HCT116 (cell line): ENCODE measurements at regions not wholly inside any gene's neighbourhood (a gene's known extent, or its start where the extent isn't known, plus 50 kb on each side); places are given as distances from the start of the nearest gene placed in this dataset.

Source experiments
- FOSL1 ChIP-seq: IDR thresholded peaks from 2 replicates; pipeline ENCODE4 v1.6.1; 2012; ENCODE audit warnings: low read depth
- JUND ChIP-seq: IDR thresholded peaks from 2 replicates; pipeline ENCODE4 v1.6.1; 2012
- POLR2A ChIP-seq: IDR thresholded peaks from 2 replicates; pipeline ENCODE4 v1.7.0; 2011; ENCODE audit warnings: borderline replicate concordance; ENCODE audit not compliant: insufficient read depth, insufficient read length; ENCODE audit errors: extremely low read depth
- POLR2AphosphoS5 ChIP-seq: IDR thresholded peaks from 2 replicates; pipeline ENCODE4 v1.6.1; 2011; ENCODE audit warnings: mild to moderate bottlenecking, low read depth, low read length, moderate library complexity
- RAD21 ChIP-seq: IDR thresholded peaks from 2 replicates; pipeline ENCODE4 v1.6.1; 2012; ENCODE audit warnings: low read depth, mild to moderate bottlenecking
- TF ChIP-seq, protein P1 (sequence below), 3 experiments: fragments of 200-600 bp in 1 of 3; sonication (generic) in 1 of 3; IDR thresholded peaks in 2 of 3; conservative IDR thresholded peaks in 1 of 3; 2 replicates each; pipeline ENCODE4 v1.5.1; 2012 to 2017; ENCODE audit warnings: low read depth in 2 of 3, low read length in 2 of 3, antibody characterized with exemption in 1 of 3, borderline replicate concordance in 1 of 3, control low read depth in 1 of 3, mild to moderate bottlenecking in 1 of 3, mixed read lengths in 1 of 3, mixed run types in 1 of 3, moderate library complexity in 1 of 3; ENCODE audit not compliant: insufficient read depth in 1 of 3
- TF ChIP-seq, protein P2 (sequence below): IDR thresholded peaks from 2 replicates; pipeline ENCODE4 v1.6.1; 2012; ENCODE audit warnings: low read depth

DNA sequence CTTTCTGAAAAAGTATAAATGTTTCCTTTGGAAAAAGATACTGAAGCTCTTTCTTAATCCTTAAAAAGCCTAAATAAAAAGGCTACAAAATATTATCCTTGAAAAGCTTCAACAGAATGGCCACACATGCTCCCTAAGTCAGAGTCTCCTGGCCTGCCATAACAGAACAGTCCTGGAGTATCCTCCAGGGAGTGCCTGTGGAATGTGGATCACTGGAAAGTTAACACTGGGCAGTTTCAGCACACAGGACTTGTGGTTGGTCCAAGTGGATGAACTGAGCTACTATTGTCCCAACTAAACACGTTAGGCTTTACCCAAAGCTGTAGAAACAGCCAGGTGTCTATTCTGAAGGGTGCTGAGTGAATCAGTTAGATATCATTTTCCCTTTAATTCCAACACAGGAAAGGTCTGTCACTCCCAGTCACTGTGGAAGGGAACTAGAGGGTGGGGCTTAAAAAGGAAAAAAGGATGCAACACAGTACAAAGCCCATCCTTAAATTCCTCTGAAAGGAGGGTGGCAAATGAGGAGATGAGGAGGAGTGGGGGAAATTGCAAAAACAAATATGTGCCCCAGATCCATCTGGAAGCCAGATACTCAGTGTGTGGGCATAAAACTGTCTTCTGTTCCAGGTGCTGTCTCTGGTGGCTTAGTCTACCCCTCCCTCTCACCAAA is 196.3 kb upstream of the SPAG17 start:
- no peak for TF ChIP-seq POLR2AphosphoS5
- TF ChIP-seq, protein P1, sequence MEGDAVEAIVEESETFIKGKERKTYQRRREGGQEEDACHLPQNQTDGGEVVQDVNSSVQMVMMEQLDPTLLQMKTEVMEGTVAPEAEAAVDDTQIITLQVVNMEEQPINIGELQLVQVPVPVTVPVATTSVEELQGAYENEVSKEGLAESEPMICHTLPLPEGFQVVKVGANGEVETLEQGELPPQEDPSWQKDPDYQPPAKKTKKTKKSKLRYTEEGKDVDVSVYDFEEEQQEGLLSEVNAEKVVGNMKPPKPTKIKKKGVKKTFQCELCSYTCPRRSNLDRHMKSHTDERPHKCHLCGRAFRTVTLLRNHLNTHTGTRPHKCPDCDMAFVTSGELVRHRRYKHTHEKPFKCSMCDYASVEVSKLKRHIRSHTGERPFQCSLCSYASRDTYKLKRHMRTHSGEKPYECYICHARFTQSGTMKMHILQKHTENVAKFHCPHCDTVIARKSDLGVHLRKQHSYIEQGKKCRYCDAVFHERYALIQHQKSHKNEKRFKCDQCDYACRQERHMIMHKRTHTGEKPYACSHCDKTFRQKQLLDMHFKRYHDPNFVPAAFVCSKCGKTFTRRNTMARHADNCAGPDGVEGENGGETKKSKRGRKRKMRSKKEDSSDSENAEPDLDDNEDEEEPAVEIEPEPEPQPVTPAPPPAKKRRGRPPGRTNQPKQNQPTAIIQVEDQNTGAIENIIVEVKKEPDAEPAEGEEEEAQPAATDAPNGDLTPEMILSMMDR (IDR thresholded peaks at IDR 0.05 in 2 of 3, conservative IDR thresholded peaks at IDR 0.05 in 1 of 3; ENCODE audit: borderline replicate concordance in 1 of 3, insufficient read depth in 1 of 3, low read depth in 2 of 3, low read length in 2 of 3): no peak
- no peak for TF ChIP-seq POLR2A
- no peak for TF ChIP-seq JUND
- TF ChIP-seq, protein P2, sequence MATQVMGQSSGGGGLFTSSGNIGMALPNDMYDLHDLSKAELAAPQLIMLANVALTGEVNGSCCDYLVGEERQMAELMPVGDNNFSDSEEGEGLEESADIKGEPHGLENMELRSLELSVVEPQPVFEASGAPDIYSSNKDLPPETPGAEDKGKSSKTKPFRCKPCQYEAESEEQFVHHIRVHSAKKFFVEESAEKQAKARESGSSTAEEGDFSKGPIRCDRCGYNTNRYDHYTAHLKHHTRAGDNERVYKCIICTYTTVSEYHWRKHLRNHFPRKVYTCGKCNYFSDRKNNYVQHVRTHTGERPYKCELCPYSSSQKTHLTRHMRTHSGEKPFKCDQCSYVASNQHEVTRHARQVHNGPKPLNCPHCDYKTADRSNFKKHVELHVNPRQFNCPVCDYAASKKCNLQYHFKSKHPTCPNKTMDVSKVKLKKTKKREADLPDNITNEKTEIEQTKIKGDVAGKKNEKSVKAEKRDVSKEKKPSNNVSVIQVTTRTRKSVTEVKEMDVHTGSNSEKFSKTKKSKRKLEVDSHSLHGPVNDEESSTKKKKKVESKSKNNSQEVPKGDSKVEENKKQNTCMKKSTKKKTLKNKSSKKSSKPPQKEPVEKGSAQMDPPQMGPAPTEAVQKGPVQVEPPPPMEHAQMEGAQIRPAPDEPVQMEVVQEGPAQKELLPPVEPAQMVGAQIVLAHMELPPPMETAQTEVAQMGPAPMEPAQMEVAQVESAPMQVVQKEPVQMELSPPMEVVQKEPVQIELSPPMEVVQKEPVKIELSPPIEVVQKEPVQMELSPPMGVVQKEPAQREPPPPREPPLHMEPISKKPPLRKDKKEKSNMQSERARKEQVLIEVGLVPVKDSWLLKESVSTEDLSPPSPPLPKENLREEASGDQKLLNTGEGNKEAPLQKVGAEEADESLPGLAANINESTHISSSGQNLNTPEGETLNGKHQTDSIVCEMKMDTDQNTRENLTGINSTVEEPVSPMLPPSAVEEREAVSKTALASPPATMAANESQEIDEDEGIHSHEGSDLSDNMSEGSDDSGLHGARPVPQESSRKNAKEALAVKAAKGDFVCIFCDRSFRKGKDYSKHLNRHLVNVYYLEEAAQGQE: no peak
- no peak for TF ChIP-seq RAD21
- TF ChIP-seq FOSL1: no peak
